K562 (cell line): ENCODE measurements at regions not wholly inside any gene's neighbourhood (a gene's known extent, or its start where the extent isn't known, plus 50 kb on each side); places are given as distances from the start of the nearest gene placed in this dataset.

ENCODE experiments used
- ARID3A ChIP-seq: IDR thresholded peaks from 2 replicates; pipeline ENCODE4 v1.6.1; 2012; ENCODE audit warnings: low read depth, low read length, improper control_type of control experiment, borderline replicate concordance
- ETV6 ChIP-seq, 3 experiments: fragments of 150-350 bp in 1 of 3; sonication (generic) in 1 of 3; formaldehyde crosslinking in 1 of 3; IDR thresholded peaks; 2 replicates each; pipeline versions ENCODE4 v1.6.1 to v1.8.0; 2014 to 2022; ENCODE audit warnings: borderline replicate concordance in 2 of 3, low read depth in 2 of 3, antibody characterized with exemption in 1 of 3, low read length in 1 of 3, mild to moderate bottlenecking in 1 of 3, missing genetic modification reagents in 1 of 3
- EZH2 ChIP-seq: IDR thresholded peaks from 2 replicates; pipeline ENCODE4 v1.6.1; 2012; ENCODE audit warnings: low read depth, mild to moderate bottlenecking, inconsistent platforms, low read length, borderline replicate concordance
- SIN3A ChIP-seq, 2 experiments: fragments of 150-350 bp in 1 of 2; IDR thresholded peaks; 2 replicates each; pipeline ENCODE4 v1.6.1; 2011 to 2016; ENCODE audit warnings: borderline replicate concordance in 2 of 2, low read depth in 2 of 2, low read length in 2 of 2, mild to moderate bottlenecking in 2 of 2, moderate library complexity in 2 of 2; ENCODE audit not compliant: control insufficient read depth in 1 of 2
- TARDBP ChIP-seq: fragments of 450-650 bp; IDR thresholded peaks from 2 replicates; pipeline ENCODE4 v1.6.1; 2016
- ZBTB2 ChIP-seq: fragments of 450-650 bp; IDR thresholded peaks from 2 replicates; pipeline ENCODE4 v1.6.1; 2016; ENCODE audit warnings: antibody characterized with exemption

DNA sequence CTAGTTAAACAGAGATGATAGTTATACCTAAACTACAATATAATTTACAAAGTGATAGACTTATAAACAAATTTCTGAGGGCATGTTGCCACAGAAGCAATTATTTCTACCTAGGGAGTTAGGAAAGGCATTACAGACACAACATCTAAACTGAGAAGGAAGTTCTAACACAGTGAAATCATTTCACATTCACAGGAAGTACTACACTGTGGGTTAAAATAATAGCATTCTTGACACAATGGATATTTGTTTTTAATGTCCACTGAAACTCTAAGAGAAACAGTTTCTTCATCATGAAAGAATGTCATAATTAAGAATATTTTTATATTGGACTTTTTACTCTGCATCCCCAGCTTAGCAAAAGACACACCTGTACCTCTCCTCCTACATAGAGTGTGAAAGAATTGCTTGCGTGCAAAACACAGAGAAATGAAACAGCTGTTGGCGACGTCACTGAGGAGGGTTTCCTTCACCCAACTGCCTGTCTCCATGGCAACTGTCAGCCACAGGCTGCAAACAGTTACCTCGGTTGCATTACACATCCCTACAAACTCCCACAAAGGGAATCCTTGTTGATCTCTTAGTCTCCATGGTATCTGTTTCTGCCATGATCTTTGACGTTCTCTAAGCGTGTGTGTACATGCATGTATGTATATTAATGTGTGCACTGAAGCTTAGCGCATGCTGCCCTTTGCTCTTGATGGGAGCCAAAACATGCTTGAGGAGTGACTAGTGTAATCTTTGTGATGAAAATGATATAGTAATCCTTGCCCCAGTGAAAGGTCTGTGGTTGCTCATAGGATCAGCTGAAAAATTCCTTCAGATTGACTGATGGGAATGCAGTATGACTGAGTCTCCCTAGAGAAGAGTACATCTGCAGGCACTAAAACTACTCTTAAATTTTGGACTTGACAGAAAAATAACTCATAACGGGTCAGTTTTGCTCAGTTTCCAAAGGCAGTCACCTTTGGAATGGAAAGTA, 168.5 kb downstream of the ACTL7B start:
- TF ChIP-seq EZH2, result no peak
- TF ChIP-seq ZBTB2, result no peak
- TF ChIP-seq ETV6 (IDR thresholded peaks at IDR 0.05; ENCODE audit: borderline replicate concordance in 1 of 2, low read depth in 2 of 2, low read length in 1 of 2), result no peak
- no peak for TF ChIP-seq ETV6 (CRISPR knock-in tag; IDR thresholded peaks at IDR 0.05; ENCODE audit: borderline replicate concordance)
- no peak for TF ChIP-seq SIN3A (IDR thresholded peaks at IDR 0.05; ENCODE audit: borderline replicate concordance in 2 of 2, control insufficient read depth in 1 of 2, low read depth in 2 of 2, low read length in 2 of 2)
- TF ChIP-seq TARDBP, result no peak
- TF ChIP-seq ARID3A, result no peak
